HepG2 (cell line): ENCODE measurements at regions not wholly inside any gene's neighbourhood (a gene's known extent, or its start where the extent isn't known, plus 50 kb on each side); places are given as distances from the start of the nearest gene placed in this dataset.

ENCODE experiments used
- ATAC-seq: fragments of 200-7000 bp; cut with Tn5 transposase; 3 replicates; pipeline ENCODE4 v1.9.1; 2020; ENCODE audit warnings: mild to moderate bottlenecking, moderate library complexity
- BruUV-seq: library from RNA; stranded (reverse); fragments of 400-500 nt; replicated peaks from 2 replicates; lab custom pipeline; 2021; lab: Mats Ljungman, UMichigan
- CTCF ChIA-PET: fragments of 300-600 bp; formaldehyde crosslinking; extraction: SDS; loops from one replicate; lab custom pipeline; 2021; ENCODE audit warnings: low total read pairs, inconsistent platforms, low intra/inter-chr PET ratio; lab: Yijun Ruan, JAX
- POLR2A ChIA-PET: fragments of 350-600 bp; sonication (Branson Sonifier 250); formaldehyde crosslinking; loops from one replicate; lab custom pipeline; 2020; ENCODE audit warnings: antibody characterized with exemption, inconsistent platforms; lab: Yijun Ruan, JAX
- DNase-seq: peaks from one replicate; pipeline ENCODE4 v3.0.0-alpha.2; 2015; ENCODE audit warnings: low spot score
- FAIRE-seq: peaks from 3 replicates; lab custom pipeline; 2011; peaks lifted over from hg19 to GRCh38; lab: Jason Lieb, UNC
- H2AFZ ChIP-seq: one replicate; pipeline ENCODE4 v1.6.1; 2011; ENCODE audit warnings: low read length, inconsistent platforms
- H3K27ac ChIP-seq: fragments of 300-600 bp; 3 replicates; pipeline ENCODE4 v1.8.0; 2011; ENCODE audit warnings: mixed run types, mild to moderate bottlenecking, mixed read lengths, low read length, inconsistent platforms; ENCODE audit not compliant: insufficient read depth; ENCODE audit errors: extremely low read length
- H3K27me3 ChIP-seq, 2 experiments: fragments of 200-600 bp in 1 of 2; 2 replicates in 1 of 2; 3 replicates in 1 of 2; pipeline versions ENCODE4 v1.6.0 to v1.8.0; 2011; ENCODE audit warnings: low read length in 2 of 2, mild to moderate bottlenecking in 2 of 2, moderate library complexity in 2 of 2, inconsistent platforms in 1 of 2; ENCODE audit not compliant: insufficient read depth in 2 of 2, control insufficient read depth in 1 of 2
- H3K36me3 ChIP-seq, 2 experiments: fragments of 200-600 bp in 1 of 2; replicated peaks in 1 of 2; 2 replicates in 1 of 2; 3 replicates in 1 of 2; pipeline versions ENCODE4 v1.5.1 to v1.8.0; 2011; ENCODE audit warnings: low read length in 2 of 2, inconsistent platforms in 1 of 2; ENCODE audit not compliant: insufficient read depth in 2 of 2, control insufficient read depth in 1 of 2
- H3K4me1 ChIP-seq: 2 replicates; pipeline ENCODE4 v1.5.1; 2012; ENCODE audit warnings: low read length, inconsistent platforms; ENCODE audit not compliant: insufficient read depth
- H3K4me2 ChIP-seq: 2 replicates; pipeline ENCODE4 v1.6.0; 2011; ENCODE audit warnings: low read depth, low read length, inconsistent platforms
- H3K4me3 ChIP-seq, 3 experiments: fragments of 200-600 bp in 1 of 3; sonication (generic), shearing (Covaris generic) in 1 of 3; replicated peaks in 1 of 3; 2 replicates each; pipeline ENCODE4 v1.5.1; 2011 to 2016; ENCODE audit warnings: low read length in 3 of 3, inconsistent platforms in 2 of 3, low read depth in 2 of 3, mild to moderate bottlenecking in 2 of 3, control low read depth in 1 of 3, mixed read lengths in 1 of 3; ENCODE audit not compliant: insufficient read depth in 1 of 3
- H3K79me2 ChIP-seq: one replicate; pipeline ENCODE4 v1.6.1; 2011; ENCODE audit warnings: low read length, inconsistent platforms; ENCODE audit not compliant: insufficient read depth
- H3K9ac ChIP-seq: 2 replicates; pipeline ENCODE4 v1.6.0; 2011; ENCODE audit warnings: mild to moderate bottlenecking, low read depth, low read length, inconsistent platforms; ENCODE audit not compliant: insufficient read depth
- H3K9me3 ChIP-seq: 2 replicates; pipeline ENCODE4 v1.5.1; 2012; ENCODE audit warnings: mild to moderate bottlenecking, low read length
- H4K20me1 ChIP-seq: 2 replicates; pipeline ENCODE4 v1.6.0; 2011; ENCODE audit warnings: inconsistent platforms, mild to moderate bottlenecking, low read length, moderate library complexity; ENCODE audit not compliant: insufficient read depth
- DR1 ChIP-seq: sonication (generic); formaldehyde crosslinking; IDR thresholded peaks from 2 replicates; pipeline ENCODE4 v1.8.0; 2021; ENCODE audit warnings: mild to moderate bottlenecking, missing genetic modification reagents, inconsistent platforms
- HMG20B ChIP-seq: conservative IDR thresholded peaks from 2 replicates; pipeline ENCODE4 v1.6.1; 2016; ENCODE audit warnings: missing genetic modification reagents, missing compliant biosample characterization
- MAZ ChIP-seq, 2 experiments: sonication (generic) in 1 of 2; formaldehyde crosslinking in 1 of 2; IDR thresholded peaks; 2 replicates each; pipeline versions ENCODE4 v1.5.0 to v1.6.1; 2012 to 2020; ENCODE audit warnings: low read depth in 2 of 2, mild to moderate bottlenecking in 2 of 2, borderline replicate concordance in 1 of 2, improper control_type of control experiment in 1 of 2, low read length in 1 of 2, missing genetic modification reagents in 1 of 2, moderate library complexity in 1 of 2
- MIER3 ChIP-seq: IDR thresholded peaks from 2 replicates; pipeline ENCODE4 v1.6.1; 2016; ENCODE audit warnings: missing compliant biosample characterization, borderline replicate concordance
- NPAS2 ChIP-seq: sonication (generic); formaldehyde crosslinking; IDR thresholded peaks from 2 replicates; pipeline ENCODE4 v1.8.0; 2022; ENCODE audit warnings: mild to moderate bottlenecking, missing genetic modification reagents, borderline replicate concordance
- PLRG1 ChIP-seq: fragments of 450-650 bp; conservative IDR thresholded peaks from 2 replicates; pipeline ENCODE4 v1.6.1; 2016
- POLR2AphosphoS2 ChIP-seq: IDR thresholded peaks from 2 replicates; pipeline ENCODE4 v1.6.1; 2011; ENCODE audit warnings: low read depth, low read length, improper control_type of control experiment
- PRPF4 ChIP-seq: fragments of 200-400 bp; formaldehyde crosslinking; IDR thresholded peaks from 2 replicates; pipeline ENCODE4 v1.6.1; 2016; ENCODE audit warnings: low read length, low read depth; ENCODE audit not compliant: poor library complexity, severe bottlenecking
- RORA ChIP-seq: sonication (generic); formaldehyde crosslinking; IDR thresholded peaks from 2 replicates; pipeline ENCODE4 v1.5.0; 2020; ENCODE audit warnings: mild to moderate bottlenecking, missing genetic modification reagents, moderate library complexity
- SIX1 ChIP-seq: sonication (generic); formaldehyde crosslinking; IDR thresholded peaks from 2 replicates; pipeline ENCODE4 v1.4.0; 2020; ENCODE audit warnings: missing genetic modification reagents, borderline replicate concordance
- SNAPC2 ChIP-seq: sonication (generic); formaldehyde crosslinking; IDR thresholded peaks from 2 replicates; pipeline ENCODE4 v1.8.1; 2022; ENCODE audit warnings: mild to moderate bottlenecking, missing genetic modification reagents
- SSRP1 ChIP-seq: IDR thresholded peaks from 2 replicates; pipeline ENCODE4 v1.6.1; 2016; ENCODE audit warnings: control low read depth
- TAF1 ChIP-seq: sonication (generic); formaldehyde crosslinking; IDR thresholded peaks from 2 replicates; pipeline ENCODE4 v1.4.0; 2020; ENCODE audit warnings: missing genetic modification reagents
- TCF12 ChIP-seq, 2 experiments: fragments of 450-650 bp in 1 of 2; sonication (generic) in 1 of 2; formaldehyde crosslinking in 1 of 2; IDR thresholded peaks; 2 replicates each; pipeline versions ENCODE4 v1.6.1 to v1.8.0; 2017 to 2022; ENCODE audit warnings: antibody characterized with exemption in 1 of 2, mild to moderate bottlenecking in 1 of 2, missing genetic modification reagents in 1 of 2, moderate library complexity in 1 of 2
- ZBTB43 ChIP-seq: sonication (generic); formaldehyde crosslinking; conservative IDR thresholded peaks from 2 replicates; pipeline ENCODE4 v1.4.0; 2020; ENCODE audit warnings: missing genetic modification reagents
- ZNF124 ChIP-seq: sonication (generic); formaldehyde crosslinking; IDR thresholded peaks from 2 replicates; pipeline ENCODE4 v1.4.0; 2020; ENCODE audit warnings: missing genetic modification reagents
- ZNF510 ChIP-seq: sonication (generic); formaldehyde crosslinking; IDR thresholded peaks from 2 replicates; pipeline ENCODE4 v1.4.0; 2020; ENCODE audit warnings: low read depth, mild to moderate bottlenecking, missing genetic modification reagents
- ZNF678 ChIP-seq: sonication (generic); formaldehyde crosslinking; IDR thresholded peaks from 2 replicates; pipeline ENCODE4 v1.4.0; 2020; ENCODE audit warnings: mild to moderate bottlenecking, missing genetic modification reagents
- ZSCAN29 ChIP-seq: sonication (generic); formaldehyde crosslinking; conservative IDR thresholded peaks from 2 replicates; pipeline ENCODE4 v1.4.0; 2020; ENCODE audit warnings: mild to moderate bottlenecking, missing genetic modification reagents
- WGBS: methylation state at CpG from one replicate; pipeline ENCODE4 v1.1.6; 2017; ENCODE audit warnings: low lambda C conversion rate; 5-methylcytosine and 5-hydroxymethylcytosine counted together
- in situ Hi-C: cut with HindIII; loops from 2 replicates; pipeline ENCODE4 v1.10.0; 2017; ENCODE audit warnings: low pct_unique_long_range_greater_than_20kb; ENCODE audit not compliant: extremely low pct_ligation_motif_present
- intact Hi-C: fragments of 100-400 bp; cut with micrococcal nuclease; formaldehyde crosslinking; loops from one replicate; pipeline ENCODE4 v1.10.0; 2022; ENCODE audit not compliant: unreplicated experiment

GRCh38 chr6:81138236-81138635 lies 614.2 kb downstream of the TENT5A start (continued):
- no peak for TF ChIP-seq DR1 (CRISPR knock-in tag)

- DNase-seq, result no peak
- TF ChIP-seq TAF1 (CRISPR knock-in tag) (no peak), RORA (CRISPR knock-in tag) (no peak), ZSCAN29 (CRISPR knock-in tag) (no peak), ZNF124 (no peak), ZNF510 (CRISPR knock-in tag) (no peak), SSRP1 (CRISPR knock-in tag) (no peak), TCF12 (IDR thresholded peaks at IDR 0.05) (no peak), TCF12 (CRISPR knock-in tag; IDR thresholded peaks at IDR 0.05) (no peak), HMG20B (no peak), ZBTB43 (CRISPR knock-in tag) (no peak), PRPF4 (no peak), POLR2AphosphoS2 (no peak), PLRG1 (no peak), ZNF678 (CRISPR knock-in tag) (no peak), MIER3 (CRISPR knock-in tag) (no peak), MAZ (IDR thresholded peaks at IDR 0.05; ENCODE audit: borderline replicate concordance, low read depth, low read length) (no peak), MAZ (CRISPR knock-in tag; IDR thresholded peaks at IDR 0.05; ENCODE audit: low read depth) (no peak), SNAPC2 (CRISPR knock-in tag) (no peak), NPAS2 (no peak), SIX1 (no peak)
- Histone ChIP-seq H3K4me3 (no peak overlapping the region), H3K4me2 (no peak overlapping the region), H3K4me1 (no peaks in the 10 kb centered on the region), H3K9me3 (peaks cover 10% of the 10 kb centered on the region; the same call in 1 of the 2 replicates), H3K79me2 (no peaks in the 10 kb centered on the region), H3K9ac (no peak overlapping the region), H3K27ac (no peak overlapping the region), H4K20me1 (no peaks in the 10 kb centered on the region), H3K27me3 (no peaks in the 10 kb centered on the region), H3K36me3 (no peaks in the 10 kb centered on the region), H2AFZ (no peak overlapping the region)
- ChIA-PET POLR2A (no interaction called here), CTCF (no interaction called here)
- no peak for ATAC-seq
- intact Hi-C loops (no loop called here), in situ Hi-C loops (no loop called here)
- no peak for FAIRE-seq
- BruUV-seq, result no TSS peak
- WGBS, result 0% methylated on average over 1 of the region's 1 CpG
These were observed 621.5 kb downstream of the TENT5A start for GRCh38 chr6:81130969-81131368.
